Kidney (tissue), 13 donors: ENCODE measurements at regions not wholly inside any gene's neighbourhood (a gene's known extent, or its start where the extent isn't known, plus 50 kb on each side); places are given as distances from the start of the nearest gene placed in this dataset.

Source experiments
- DNase-seq, 5 donors: peaks; one replicate each; pipeline ENCODE4 v3.0.0-alpha.2; 2013 to 2020
- FAIRE-seq: peaks from 2 replicates; lab custom pipeline; 2012; peaks lifted over from hg19 to GRCh38; lab: Jason Lieb, UNC
- H3K27ac ChIP-seq, 2 donors: one replicate each; pipeline ENCODE4 v1.7.0; 2013; ENCODE audit warnings: low read depth in 2 of 2, low read length in 2 of 2, inconsistent platforms in 1 of 2
- H3K27me3 ChIP-seq: one replicate; pipeline ENCODE4 v1.7.1; 2013; ENCODE audit warnings: low read length, inconsistent platforms; ENCODE audit not compliant: control insufficient read depth, insufficient read depth
- H3K36me3 ChIP-seq, 3 donors: one replicate each; pipeline versions ENCODE4 v1.7.0 to v1.7.1; 2013; ENCODE audit warnings: low read length in 3 of 3, control low read depth in 1 of 3, inconsistent platforms in 1 of 3; ENCODE audit not compliant: insufficient read depth in 3 of 3, control insufficient read depth in 2 of 3
- H3K4me1 ChIP-seq, 3 donors: one replicate each; pipeline versions ENCODE4 v1.7.0 to v1.7.1; 2013; ENCODE audit warnings: low read length in 3 of 3, inconsistent platforms in 1 of 3, low read depth in 1 of 3; ENCODE audit not compliant: control insufficient read depth in 2 of 3, insufficient read depth in 2 of 3
- H3K4me3 ChIP-seq, 3 donors: one replicate each; pipeline versions ENCODE4 v1.7.0 to v1.8.1; 2013; ENCODE audit warnings: low read length in 3 of 3, control low read depth in 1 of 3, inconsistent platforms in 1 of 3
- H3K9ac ChIP-seq, 3 donors: one replicate each; pipeline versions ENCODE4 v1.7.0 to v1.7.1; 2013; ENCODE audit warnings: low read length in 3 of 3, control low read depth in 1 of 3, inconsistent platforms in 1 of 3
- H3K9me3 ChIP-seq, 3 donors: one replicate each; pipeline versions ENCODE4 v1.7.0 to v1.7.1; 2013; ENCODE audit warnings: low read length in 3 of 3, control low read depth in 1 of 3, inconsistent platforms in 1 of 3; ENCODE audit not compliant: control insufficient read depth in 2 of 3, insufficient read depth in 1 of 3
- intact Hi-C: fragments of 100-400 bp; cut with DNase I; formaldehyde crosslinking; loops from one replicate; pipeline ENCODE4 v1.11.1; 2022
- TF ChIP-seq, protein P1 (sequence below): IDR thresholded peaks from 3 replicates; pipeline ENCODE4 v1.5.1; 2012; ENCODE audit warnings: mild to moderate bottlenecking, moderate library complexity, borderline replicate concordance; ENCODE audit not compliant: insufficient read depth; ENCODE audit errors: extremely low read depth
- donor health status: control.
- donor health status: control.
- donor health status: control.
- donor health status: control.
- donor health status: control.
- donor health status: DM: yes; HTN: yes; CAD: no.
- donor health status: Normal renal cell carcinoma (clear cell type).

DNA sequence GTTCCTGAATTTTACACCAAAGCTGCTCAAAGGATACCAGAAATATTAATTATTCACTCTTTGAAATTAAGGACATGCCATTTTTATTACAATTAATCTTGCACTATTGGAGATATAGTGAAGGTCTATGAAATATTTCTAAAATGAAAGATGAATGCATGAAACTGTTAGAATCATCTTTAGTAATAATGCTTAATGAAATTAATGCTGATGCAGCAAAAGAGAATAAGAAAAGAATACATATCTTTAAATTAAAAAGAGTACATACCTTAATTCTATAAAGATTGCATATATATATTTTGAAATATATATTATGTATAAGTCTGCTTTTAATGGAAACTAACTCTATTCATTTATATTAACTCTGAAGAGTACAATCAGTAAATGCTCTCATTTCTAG is 236.0 kb downstream of the ALX1 start:
- Histone ChIP-seq H3K9ac (no peak overlapping the region), H3K4me3 (no peak overlapping the region), H3K9me3 (no peaks in the 10 kb centered on the region), H3K27me3 (no peaks in the 10 kb centered on the region), H3K27ac (no peak overlapping the region), H3K36me3 (no peaks in the 10 kb centered on the region), H3K4me1 (no peaks in the 10 kb centered on the region)
- FAIRE-seq (no peak), DNase-seq (no peak)
- TF ChIP-seq, protein P1, sequence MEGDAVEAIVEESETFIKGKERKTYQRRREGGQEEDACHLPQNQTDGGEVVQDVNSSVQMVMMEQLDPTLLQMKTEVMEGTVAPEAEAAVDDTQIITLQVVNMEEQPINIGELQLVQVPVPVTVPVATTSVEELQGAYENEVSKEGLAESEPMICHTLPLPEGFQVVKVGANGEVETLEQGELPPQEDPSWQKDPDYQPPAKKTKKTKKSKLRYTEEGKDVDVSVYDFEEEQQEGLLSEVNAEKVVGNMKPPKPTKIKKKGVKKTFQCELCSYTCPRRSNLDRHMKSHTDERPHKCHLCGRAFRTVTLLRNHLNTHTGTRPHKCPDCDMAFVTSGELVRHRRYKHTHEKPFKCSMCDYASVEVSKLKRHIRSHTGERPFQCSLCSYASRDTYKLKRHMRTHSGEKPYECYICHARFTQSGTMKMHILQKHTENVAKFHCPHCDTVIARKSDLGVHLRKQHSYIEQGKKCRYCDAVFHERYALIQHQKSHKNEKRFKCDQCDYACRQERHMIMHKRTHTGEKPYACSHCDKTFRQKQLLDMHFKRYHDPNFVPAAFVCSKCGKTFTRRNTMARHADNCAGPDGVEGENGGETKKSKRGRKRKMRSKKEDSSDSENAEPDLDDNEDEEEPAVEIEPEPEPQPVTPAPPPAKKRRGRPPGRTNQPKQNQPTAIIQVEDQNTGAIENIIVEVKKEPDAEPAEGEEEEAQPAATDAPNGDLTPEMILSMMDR, result no peak
- intact Hi-C loops, result no loop called here

DNA sequence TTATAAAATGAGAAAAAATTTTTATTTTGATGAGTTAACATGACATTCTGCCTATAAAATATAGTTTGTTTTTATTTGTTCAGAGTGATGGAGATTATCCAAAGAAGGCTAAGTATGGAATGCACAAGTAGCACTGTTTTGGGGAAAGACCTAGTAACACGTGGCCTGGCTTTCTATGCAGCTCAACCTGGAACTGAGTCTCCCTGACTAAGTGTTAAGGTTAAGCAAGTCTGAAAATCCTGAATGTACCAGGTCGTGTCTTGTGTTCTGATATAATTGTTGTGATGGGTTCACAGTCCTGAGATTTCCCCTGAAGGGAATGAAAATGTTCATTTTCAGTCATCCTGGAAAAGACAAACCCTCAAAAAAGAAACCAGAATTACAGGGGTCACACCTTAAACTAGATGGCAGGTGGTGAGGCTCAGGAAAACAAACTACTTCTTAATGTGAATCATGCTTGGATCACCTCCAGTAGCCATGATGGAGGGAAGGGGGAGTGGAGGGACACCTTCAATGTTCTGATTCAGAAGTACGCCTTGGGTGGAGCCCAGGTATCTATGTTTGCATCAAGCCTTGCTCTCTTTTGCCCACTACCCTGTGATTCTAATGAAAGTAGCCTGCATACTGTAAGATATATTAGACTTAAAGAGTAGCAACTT is 236.8 kb downstream of the ALX1 start:
- FAIRE-seq (no peak), DNase-seq (no peak)
- Histone ChIP-seq H3K9me3 (no peaks in the 10 kb centered on the region), H3K27ac (no peak overlapping the region), H3K27me3 (no peaks in the 10 kb centered on the region), H3K4me1 (no peaks in the 10 kb centered on the region), H3K4me3 (no peak overlapping the region), H3K9ac (no peak overlapping the region), H3K36me3 (no peaks in the 10 kb centered on the region)
- intact Hi-C loops, result no loop called here
- TF ChIP-seq, protein P1, result no peak

DNA sequence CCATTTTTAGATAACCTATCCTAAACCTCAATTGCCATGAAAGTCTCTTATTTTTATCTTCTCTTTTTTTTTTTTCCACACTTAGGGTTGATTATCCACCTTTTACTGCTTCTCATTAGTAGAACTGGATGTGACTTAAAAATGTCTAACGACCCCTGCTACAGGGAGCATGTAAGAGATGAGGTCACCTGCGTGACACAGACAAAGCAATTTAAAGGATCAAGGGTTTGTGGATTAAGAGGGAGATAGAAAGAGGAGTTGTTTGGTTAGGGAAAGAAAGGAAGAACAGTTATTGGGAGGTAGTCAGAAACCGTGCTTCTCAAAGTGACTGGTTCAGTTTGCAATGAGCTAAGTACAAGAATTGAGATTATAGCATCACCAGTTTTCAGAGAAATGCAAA is 239.1 kb downstream of the ALX1 start:
- H3K4me1 ChIP-seq, result no peaks in the 10 kb centered on the region
- no peak overlapping the region for H3K9ac ChIP-seq
- intact Hi-C loops, result no loop called here
- H3K27ac ChIP-seq, result no peak overlapping the region
- H3K9me3 ChIP-seq, result no peaks in the 10 kb centered on the region
- TF ChIP-seq, protein P1, result no peak
- H3K27me3 ChIP-seq, result no peaks in the 10 kb centered on the region
- no peak for DNase-seq
- no peak overlapping the region for H3K4me3 ChIP-seq
- H3K36me3 ChIP-seq, result no peaks in the 10 kb centered on the region
- FAIRE-seq, result no peak

DNA sequence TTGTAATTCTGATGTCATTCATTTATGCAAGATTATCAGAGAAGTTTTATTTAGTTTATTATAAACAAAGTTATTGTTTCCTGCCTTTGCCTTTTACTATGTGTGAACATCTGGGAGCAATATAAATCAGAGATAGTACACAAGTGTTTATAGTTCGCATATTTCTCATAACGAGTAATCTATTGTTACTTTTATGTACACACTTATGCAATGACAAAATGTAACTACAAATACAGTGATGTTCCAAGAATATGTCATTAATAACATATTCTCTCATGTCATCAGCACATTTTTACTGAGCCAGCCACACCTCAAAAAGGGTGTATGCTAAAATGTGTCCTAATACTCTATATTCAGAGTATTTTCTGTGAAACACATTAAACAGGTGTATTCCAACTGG is 243.2 kb downstream of the ALX1 start:
- Histone ChIP-seq H3K4me3 (no peak overlapping the region), H3K27me3 (no peaks in the 10 kb centered on the region), H3K36me3 (no peaks in the 10 kb centered on the region), H3K9me3 (no peaks in the 10 kb centered on the region), H3K27ac (no peak overlapping the region), H3K4me1 (no peaks in the 10 kb centered on the region), H3K9ac (no peak overlapping the region)
- TF ChIP-seq, protein P1, result no peak
- no peak for DNase-seq
- FAIRE-seq, result no peak
- intact Hi-C loops, result no loop called here
